Keratinocyte (primary cell): ENCODE measurements at regions not wholly inside any gene's neighbourhood (a gene's known extent, or its start where the extent isn't known, plus 50 kb on each side); places are given as distances from the start of the nearest gene placed in this dataset.

Experiments
- DNase-seq: peaks from one replicate; pipeline ENCODE4 v3.0.0-alpha.2; 2011; ENCODE audit warnings: low read depth, missing footprints, low spot score
- FAIRE-seq: peaks from 2 replicates; lab custom pipeline; 2011; peaks lifted over from hg19 to GRCh38; lab: Jason Lieb, UNC
- H2AFZ ChIP-seq: 2 replicates; pipeline ENCODE4 v1.6.0; 2012; ENCODE audit warnings: low read length, control low read depth, inconsistent platforms; ENCODE audit not compliant: control insufficient read depth
- H3K27ac ChIP-seq: 2 replicates; pipeline ENCODE4 v1.5.1; 2011; ENCODE audit warnings: low read length; ENCODE audit not compliant: control insufficient read depth, insufficient read depth
- H3K27me3 ChIP-seq: 3 replicates; pipeline ENCODE4 v1.6.0; 2011; ENCODE audit warnings: low read length; ENCODE audit not compliant: control insufficient read depth, insufficient read depth; ENCODE audit errors: extremely low read depth
- H3K36me3 ChIP-seq, 2 experiments: 2 replicates in 1 of 2; 3 replicates in 1 of 2; pipeline ENCODE4 v1.5.1; 2011; ENCODE audit warnings: low read length in 2 of 2, mild to moderate bottlenecking in 1 of 2; ENCODE audit not compliant: control insufficient read depth in 2 of 2, insufficient read depth in 2 of 2; ENCODE audit errors: extremely low read depth in 1 of 2
- H3K4me1 ChIP-seq: 3 replicates; pipeline ENCODE4 v1.5.1; 2011; ENCODE audit warnings: low read length; ENCODE audit not compliant: control insufficient read depth, insufficient read depth; ENCODE audit errors: extremely low read depth
- H3K4me2 ChIP-seq: 3 replicates; pipeline ENCODE4 v1.6.0; 2011; ENCODE audit warnings: low read depth, low read length; ENCODE audit not compliant: control insufficient read depth, insufficient read depth; ENCODE audit errors: extremely low read depth
- H3K4me3 ChIP-seq, 3 experiments: fragments of 200-600 bp in 1 of 3; sonication (generic) in 1 of 3; 2 replicates in 2 of 3; 3 replicates in 1 of 3; pipeline ENCODE4 v1.5.1; 2011 to 2016; ENCODE audit warnings: low read length in 3 of 3, mild to moderate bottlenecking in 3 of 3, control low read depth in 2 of 3, inconsistent platforms in 1 of 3, low read depth in 1 of 3, mixed read lengths in 1 of 3, mixed run types in 1 of 3, moderate library complexity in 1 of 3; ENCODE audit not compliant: control insufficient read depth in 2 of 3, insufficient read depth in 2 of 3; ENCODE audit errors: extremely low read depth in 1 of 3
- H3K79me2 ChIP-seq: 2 replicates; pipeline ENCODE4 v1.6.0; 2012; ENCODE audit warnings: low read length; ENCODE audit not compliant: control insufficient read depth, insufficient read depth
- H3K9ac ChIP-seq: 3 replicates; pipeline ENCODE4 v1.6.0; 2011; ENCODE audit warnings: low read length; ENCODE audit not compliant: control insufficient read depth, insufficient read depth; ENCODE audit errors: extremely low read depth
- H3K9me1 ChIP-seq: 3 replicates; pipeline ENCODE4 v1.6.0; 2011; ENCODE audit warnings: low read length; ENCODE audit not compliant: control insufficient read depth, insufficient read depth; ENCODE audit errors: extremely low read depth
- H3K9me3 ChIP-seq: 2 replicates; pipeline ENCODE4 v1.5.1; 2012; ENCODE audit warnings: low read depth, low read length; ENCODE audit not compliant: control insufficient read depth
- H4K20me1 ChIP-seq: 3 replicates; pipeline ENCODE4 v1.6.0; 2011; ENCODE audit warnings: low read length; ENCODE audit not compliant: control insufficient read depth, insufficient read depth; ENCODE audit errors: extremely low read depth
- EZH2 ChIP-seq: IDR thresholded peaks from one replicate; pipeline ENCODE4 v1.6.1; 2012; ENCODE audit warnings: inconsistent platforms, mild to moderate bottlenecking, low read length, moderate library complexity
- dilution Hi-C: fragments of 300-500 bp; cut with MboI; formaldehyde crosslinking; loops from one replicate; pipeline ENCODE4 v1.7.0; 2020; ENCODE audit warnings: low sequenced_read_pairs; ENCODE audit not compliant: extremely low pct_ligation_motif_present
- TF ChIP-seq, protein P1 (sequence below), 3 experiments: IDR thresholded peaks in 1 of 3; conservative IDR thresholded peaks in 1 of 3; optimal IDR thresholded peaks in 1 of 3; 2 replicates in 2 of 3; 3 replicates in 1 of 3; pipeline versions ENCODE3 to v1.5.1; 2011; ENCODE audit warnings: low read length in 3 of 3, mild to moderate bottlenecking in 3 of 3, moderate library complexity in 2 of 3, control low read depth in 1 of 3, inconsistent platforms in 1 of 3; ENCODE audit not compliant: insufficient read depth in 2 of 3; ENCODE audit errors: extremely low read depth in 1 of 3

- H3K79me2 ChIP-seq: no peaks in the 10 kb centered on the region
- no peaks in the 10 kb centered on the region for H3K9me3 ChIP-seq
- H3K4me1 ChIP-seq: no peaks in the 10 kb centered on the region
- H3K27me3 ChIP-seq: no peaks in the 10 kb centered on the region
- no peaks in the 10 kb centered on the region for H3K36me3 ChIP-seq
- FAIRE-seq: no peak
- H2AFZ ChIP-seq: no peak overlapping the region
- no peak for DNase-seq
- no peak overlapping the region for H3K4me2 ChIP-seq
- H4K20me1 ChIP-seq: no peaks in the 10 kb centered on the region
- no peak overlapping the region for H3K9ac ChIP-seq
- no peak overlapping the region for H3K4me3 ChIP-seq
- TF ChIP-seq, protein P1, sequence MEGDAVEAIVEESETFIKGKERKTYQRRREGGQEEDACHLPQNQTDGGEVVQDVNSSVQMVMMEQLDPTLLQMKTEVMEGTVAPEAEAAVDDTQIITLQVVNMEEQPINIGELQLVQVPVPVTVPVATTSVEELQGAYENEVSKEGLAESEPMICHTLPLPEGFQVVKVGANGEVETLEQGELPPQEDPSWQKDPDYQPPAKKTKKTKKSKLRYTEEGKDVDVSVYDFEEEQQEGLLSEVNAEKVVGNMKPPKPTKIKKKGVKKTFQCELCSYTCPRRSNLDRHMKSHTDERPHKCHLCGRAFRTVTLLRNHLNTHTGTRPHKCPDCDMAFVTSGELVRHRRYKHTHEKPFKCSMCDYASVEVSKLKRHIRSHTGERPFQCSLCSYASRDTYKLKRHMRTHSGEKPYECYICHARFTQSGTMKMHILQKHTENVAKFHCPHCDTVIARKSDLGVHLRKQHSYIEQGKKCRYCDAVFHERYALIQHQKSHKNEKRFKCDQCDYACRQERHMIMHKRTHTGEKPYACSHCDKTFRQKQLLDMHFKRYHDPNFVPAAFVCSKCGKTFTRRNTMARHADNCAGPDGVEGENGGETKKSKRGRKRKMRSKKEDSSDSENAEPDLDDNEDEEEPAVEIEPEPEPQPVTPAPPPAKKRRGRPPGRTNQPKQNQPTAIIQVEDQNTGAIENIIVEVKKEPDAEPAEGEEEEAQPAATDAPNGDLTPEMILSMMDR (optimal IDR thresholded peaks at IDR 0.05 in 1 of 3, IDR thresholded peaks at IDR 0.05 in 1 of 3, conservative IDR thresholded peaks at IDR 0.05 in 1 of 3; ENCODE audit: extremely low read depth in 1 of 3, insufficient read depth in 2 of 3, low read length in 3 of 3): no peak
- no peak for TF ChIP-seq EZH2
- dilution Hi-C loops: no loop called here
- no peak overlapping the region for H3K27ac ChIP-seq
- no peaks in the 10 kb centered on the region for H3K9me1 ChIP-seq
Observed at GRCh38 chr3:72307438-72308115, 522.6 kb upstream of the PROK2 start.

GRCh38 chr3:72306800-72307341, 521.9 kb upstream of the PROK2 start:
- no peak for DNase-seq
- no peaks in the 10 kb centered on the region for H3K4me1 ChIP-seq
- no peak for FAIRE-seq
- no peaks in the 10 kb centered on the region for H3K27me3 ChIP-seq
- dilution Hi-C loops: no loop called here
- H4K20me1 ChIP-seq: no peaks in the 10 kb centered on the region
- TF ChIP-seq, protein P1 (optimal IDR thresholded peaks at IDR 0.05 in 1 of 3, IDR thresholded peaks at IDR 0.05 in 1 of 3, conservative IDR thresholded peaks at IDR 0.05 in 1 of 3; ENCODE audit: extremely low read depth in 1 of 3, insufficient read depth in 2 of 3, low read length in 3 of 3): no peak
- no peak for TF ChIP-seq EZH2
- H3K79me2 ChIP-seq: no peaks in the 10 kb centered on the region
- no peak overlapping the region for H3K4me3 ChIP-seq
- no peaks in the 10 kb centered on the region for H3K9me3 ChIP-seq
- H2AFZ ChIP-seq: no peak overlapping the region
- no peak overlapping the region for H3K9ac ChIP-seq
- H3K36me3 ChIP-seq: no peaks in the 10 kb centered on the region
- H3K4me2 ChIP-seq: no peak overlapping the region
- no peaks in the 10 kb centered on the region for H3K9me1 ChIP-seq
- H3K27ac ChIP-seq: no peak overlapping the region
